Smooth muscle cell (in vitro differentiated cells): ENCODE measurements at regions not wholly inside any gene's neighbourhood (a gene's known extent, or its start where the extent isn't known, plus 50 kb on each side); places are given as distances from the start of the nearest gene placed in this dataset.

Experiments used
- DNase-seq: peaks from one replicate; lab custom pipeline; 2025; ENCODE audit not compliant: unreplicated experiment; lab: John Stamatoyannopoulos, UW
- H2AFZ ChIP-seq: fragments of 200-600 bp; sonication (generic); 2 replicates; pipeline ENCODE4 v1.6.0; 2016; ENCODE audit warnings: antibody characterized with exemption, low read depth, mild to moderate bottlenecking
- H3F3A ChIP-seq: fragments of 200-600 bp; sonication (generic); 2 replicates; pipeline ENCODE4 v1.6.0; 2017; ENCODE audit warnings: antibody characterized with exemption, low read depth
- H3K27ac ChIP-seq: fragments of 200-600 bp; sonication (generic); 2 replicates; pipeline ENCODE4 v1.5.1; 2016; ENCODE audit warnings: low read depth, mild to moderate bottlenecking
- H3K27me3 ChIP-seq: fragments of 200-600 bp; sonication (generic); 2 replicates; pipeline ENCODE4 v1.6.1; 2016; ENCODE audit warnings: low read depth, mild to moderate bottlenecking
- H3K36me3 ChIP-seq: fragments of 200-600 bp; sonication (generic); 2 replicates; pipeline ENCODE4 v1.5.1; 2016; ENCODE audit warnings: low read depth
- H3K4me1 ChIP-seq: fragments of 200-600 bp; sonication (generic); 2 replicates; pipeline ENCODE4 v1.5.1; 2016; ENCODE audit warnings: low read depth
- H3K4me2 ChIP-seq: fragments of 200-600 bp; sonication (generic); 2 replicates; pipeline ENCODE4 v1.6.0; 2016; ENCODE audit warnings: mild to moderate bottlenecking
- H3K4me3 ChIP-seq: fragments of 200-600 bp; sonication (generic); 2 replicates; pipeline ENCODE4 v1.5.1; 2016; ENCODE audit warnings: mild to moderate bottlenecking
- H3K79me2 ChIP-seq: fragments of 200-600 bp; sonication (generic); 2 replicates; pipeline ENCODE4 v1.6.0; 2016; ENCODE audit warnings: low read depth, mild to moderate bottlenecking
- H3K9ac ChIP-seq: fragments of 200-600 bp; sonication (generic); 2 replicates; pipeline ENCODE4 v1.6.0; 2016; ENCODE audit warnings: low read depth
- H3K9me3 ChIP-seq: fragments of 200-600 bp; sonication (generic); replicated peaks from 2 replicates; pipeline ENCODE4 v1.5.1; 2016; ENCODE audit warnings: low read depth
- H4K20me1 ChIP-seq: fragments of 200-600 bp; sonication (generic); 2 replicates; pipeline ENCODE4 v1.6.0; 2016; ENCODE audit warnings: low read depth
- CTCF ChIP-seq: fragments of 200-600 bp; sonication (generic); IDR thresholded peaks from 2 replicates; pipeline ENCODE4 v1.5.1; 2017; ENCODE audit warnings: borderline replicate concordance, mild to moderate bottlenecking, antibody characterized with exemption; ENCODE audit not compliant: insufficient read depth, poor library complexity, severe bottlenecking
- WGBS: methylation state at CpG from one replicate; pipeline ENCODE4 v1.1.7; 2016; ENCODE audit warnings: low lambda C conversion rate; 5-methylcytosine and 5-hydroxymethylcytosine counted together

DNA sequence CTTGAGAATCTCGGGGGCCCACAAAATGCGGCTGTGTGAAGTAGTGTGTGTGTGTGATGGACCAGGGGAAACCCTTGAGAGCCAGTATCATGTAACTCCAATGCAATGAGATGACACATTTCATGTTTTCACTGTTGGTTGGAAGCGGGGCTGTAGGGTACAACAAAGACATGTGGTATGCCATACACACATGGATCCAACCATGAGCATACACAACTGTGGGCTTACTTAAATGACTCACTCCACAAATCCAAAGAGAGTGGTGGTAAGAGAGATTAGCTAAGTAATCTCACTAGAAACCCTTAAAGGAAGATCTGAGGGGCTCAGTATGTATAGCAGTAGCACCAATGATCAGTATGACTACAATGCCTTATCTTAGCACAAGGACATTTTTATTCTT is 225.7 kb downstream of the SIPA1L2 start:
- Histone ChIP-seq H3K9me3 (no peaks in the 10 kb centered on the region), H3K4me3 (no peak overlapping the region), H3K4me2 (peak overlapping the region; percentile 5), H3F3A (no peaks in the 10 kb centered on the region), H3K27me3 (no peaks in the 10 kb centered on the region), H2AFZ (no peak overlapping the region), H3K36me3 (peaks cover 15% of the 10 kb centered on the region), H3K4me1 (no peaks in the 10 kb centered on the region), H4K20me1 (peaks cover 15% of the 10 kb centered on the region), H3K79me2 (peaks cover 4% of the 10 kb centered on the region), H3K9ac (no peak overlapping the region), H3K27ac (peak overlapping the region; percentile 22)
- DNase-seq: no peak
- TF ChIP-seq CTCF: no peak
- WGBS: 70% methylated on average over 3 of the region's 3 CpGs

DNA sequence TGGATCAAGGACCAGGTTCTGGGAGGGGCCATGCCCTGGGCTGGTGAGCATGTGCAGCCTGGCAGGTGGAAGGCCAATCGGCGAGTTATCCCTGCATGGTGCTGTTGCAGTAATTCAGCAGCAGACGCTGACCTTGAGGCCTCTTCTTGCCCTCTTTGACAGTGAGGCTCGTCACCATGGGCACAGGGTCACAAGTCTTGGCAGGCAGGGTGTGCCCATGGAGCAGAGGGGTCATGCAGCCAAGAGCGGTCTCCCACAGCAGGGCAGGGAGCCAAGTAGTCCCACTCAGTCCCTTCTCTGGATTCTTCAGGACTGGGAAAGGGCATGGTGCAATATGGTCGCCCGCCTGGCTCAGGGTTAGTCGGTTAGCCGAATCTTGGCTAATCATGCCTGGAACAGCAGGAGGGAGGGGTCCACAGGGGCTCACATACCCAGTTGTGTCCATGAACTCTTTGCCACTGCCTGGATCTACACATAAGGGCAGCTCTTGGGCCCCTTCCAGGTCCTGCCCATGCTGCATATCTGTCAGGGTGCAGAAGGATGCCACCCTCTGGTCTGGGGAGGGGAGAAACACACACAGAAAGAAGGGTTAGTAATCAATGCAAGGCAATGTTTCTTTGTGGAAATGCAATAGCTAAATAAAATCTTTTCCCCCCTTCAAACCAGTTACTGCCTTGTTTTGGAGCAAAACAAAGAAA is 226.8 kb downstream of the SIPA1L2 start:
- Histone ChIP-seq H2AFZ (no peak overlapping the region), H3K27ac (no peak overlapping the region), H3K4me1 (no peaks in the 10 kb centered on the region), H4K20me1 (peaks cover 15% of the 10 kb centered on the region), H3K9me3 (no peaks in the 10 kb centered on the region), H3K4me3 (no peak overlapping the region), H3K79me2 (no peaks in the 10 kb centered on the region), H3K27me3 (no peaks in the 10 kb centered on the region), H3F3A (peaks cover 6% of the 10 kb centered on the region), H3K4me2 (no peak overlapping the region), H3K9ac (no peak overlapping the region), H3K36me3 (peaks cover 16% of the 10 kb centered on the region)
- no peak for DNase-seq
- TF ChIP-seq CTCF: no peak
- WGBS: 96% methylated on average over 9 of the region's 9 CpGs

DNA sequence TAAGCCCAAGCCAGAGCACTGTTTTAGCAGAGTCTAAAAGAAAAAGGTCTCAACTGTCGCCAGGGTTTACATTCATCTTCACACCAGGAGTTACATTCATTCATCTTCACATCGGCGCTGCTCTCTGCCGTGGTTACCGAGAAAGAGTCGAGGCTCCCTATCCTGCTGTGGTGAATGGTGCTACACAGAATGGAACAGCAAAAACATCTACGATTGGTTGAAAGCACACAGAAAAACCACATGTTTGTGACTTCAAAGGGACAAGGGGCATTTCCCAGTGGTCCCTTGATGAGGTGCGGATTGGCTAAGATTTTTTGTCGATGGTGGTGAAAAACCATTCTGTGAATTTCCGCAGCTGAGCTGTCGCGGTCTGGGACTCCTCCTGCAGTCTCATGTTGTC is 231.1 kb downstream of the SIPA1L2 start:
- H3K27me3 ChIP-seq: no peaks in the 10 kb centered on the region
- peaks cover 24% of the 10 kb centered on the region for H3K36me3 ChIP-seq
- no peak overlapping the region for H3K4me3 ChIP-seq
- no peaks in the 10 kb centered on the region for H3K9me3 ChIP-seq
- no peak overlapping the region for H2AFZ ChIP-seq
- no peaks in the 10 kb centered on the region for H3K79me2 ChIP-seq
- H3K4me1 ChIP-seq: no peaks in the 10 kb centered on the region
- no peak overlapping the region for H3K27ac ChIP-seq
- no peak for TF ChIP-seq CTCF
- H3K9ac ChIP-seq: no peak overlapping the region
- 98% methylated on average over 12 of the region's 12 CpGs for WGBS
- DNase-seq: no peak
- H3F3A ChIP-seq: peaks cover 12% of the 10 kb centered on the region
- peaks cover 2% of the 10 kb centered on the region for H4K20me1 ChIP-seq
- no peak overlapping the region for H3K4me2 ChIP-seq
